OCI-LY1 (cell line): ENCODE measurements at regions not wholly inside any gene's neighbourhood (a gene's known extent, or its start where the extent isn't known, plus 50 kb on each side); places are given as distances from the start of the nearest gene placed in this dataset.

Source experiments
- H2AFZ ChIP-seq: fragments of 200-600 bp; sonication (generic), shearing (Covaris generic); 2 replicates; pipeline ENCODE4 v1.6.0; 2014; ENCODE audit warnings: antibody characterized with exemption, mild to moderate bottlenecking, low read length
- H3F3A ChIP-seq: fragments of 200-600 bp; sonication (generic), shearing (Covaris generic); 2 replicates; pipeline ENCODE4 v1.6.0; 2014; ENCODE audit warnings: mild to moderate bottlenecking, antibody characterized with exemption, low read length, moderate library complexity; ENCODE audit not compliant: insufficient read depth
- H3K27ac ChIP-seq: fragments of 200-600 bp; sonication (generic); 2 replicates; pipeline ENCODE4 v1.5.1; 2014; ENCODE audit warnings: low read length, mixed run types, mild to moderate bottlenecking, low read depth; ENCODE audit not compliant: poor library complexity, severe bottlenecking
- H3K27me3 ChIP-seq: fragments of 200-600 bp; sonication (generic); 2 replicates; pipeline ENCODE4 v1.6.0; 2014; ENCODE audit warnings: antibody characterized with exemption, mild to moderate bottlenecking, low read length, moderate library complexity; ENCODE audit not compliant: insufficient read depth
- H3K36me3 ChIP-seq: fragments of 200-600 bp; sonication (generic); 2 replicates; pipeline ENCODE4 v1.6.1; 2014; ENCODE audit warnings: mild to moderate bottlenecking, antibody characterized with exemption, low read length, moderate library complexity, mixed read lengths; ENCODE audit not compliant: insufficient read depth
- H3K4me1 ChIP-seq: fragments of 200-600 bp; sonication (generic); 2 replicates; pipeline ENCODE4 v1.5.1; 2014; ENCODE audit warnings: mild to moderate bottlenecking, low read length, moderate library complexity; ENCODE audit not compliant: insufficient read depth, severe bottlenecking
- H3K4me2 ChIP-seq: fragments of 200-600 bp; sonication (generic), shearing (Covaris generic); 2 replicates; pipeline ENCODE4 v1.6.1; 2014; ENCODE audit warnings: low read length
- H3K4me3 ChIP-seq: fragments of 200-600 bp; sonication (generic); 2 replicates; pipeline ENCODE4 v1.5.1; 2014; ENCODE audit warnings: low read length, low read depth, mild to moderate bottlenecking, mixed read lengths; ENCODE audit not compliant: poor library complexity, severe bottlenecking
- H3K79me2 ChIP-seq: fragments of 200-600 bp; shearing (Covaris generic); 2 replicates; pipeline ENCODE4 v1.6.1; 2016; ENCODE audit warnings: mixed run types, low read length, mixed read lengths; ENCODE audit not compliant: insufficient read depth
- H3K9ac ChIP-seq: fragments of 200-600 bp; sonication (generic), shearing (Covaris generic); 2 replicates; pipeline ENCODE4 v1.6.1; 2014; ENCODE audit warnings: mild to moderate bottlenecking, low read length, mixed read lengths
- H3K9me2 ChIP-seq: fragments of 200-600 bp; sonication (generic), shearing (Covaris generic); 2 replicates; pipeline ENCODE4 v1.6.1; 2014; ENCODE audit warnings: low read depth, mild to moderate bottlenecking, low read length, mixed read lengths
- H3K9me3 ChIP-seq: fragments of 200-600 bp; shearing (Covaris generic); 2 replicates; pipeline ENCODE4 v1.6.1; 2014; ENCODE audit warnings: low read length, mixed read lengths
- H4K20me1 ChIP-seq: fragments of 200-600 bp; sonication (generic), shearing (Covaris generic); 2 replicates; pipeline ENCODE4 v1.6.0; 2016; ENCODE audit warnings: mild to moderate bottlenecking, low read length; ENCODE audit not compliant: insufficient read depth
- CTCF ChIP-seq: fragments of 200-600 bp; sonication (generic), shearing (Covaris generic); IDR thresholded peaks from 2 replicates; pipeline ENCODE4 v1.5.1; 2017; ENCODE audit warnings: mild to moderate bottlenecking, antibody characterized with exemption, low read length, moderate library complexity, mixed read lengths
- EZH2 ChIP-seq: fragments of 200-600 bp; sonication (generic), shearing (Covaris generic); IDR thresholded peaks from 2 replicates; pipeline ENCODE4 v1.8.0; 2017; ENCODE audit warnings: borderline replicate concordance, mixed run types, mild to moderate bottlenecking, antibody characterized with exemption, low read length, moderate library complexity, mixed read lengths

GRCh38 chr6:100096936-100097335 lies 102.9 kb upstream of the MCHR2 start:
- no peaks in the 10 kb centered on the region for H3K9me3 ChIP-seq

GRCh38 chr6:100096341-100096740 lies 102.3 kb upstream of the MCHR2 start:
- no peaks in the 10 kb centered on the region for H3K9me3 ChIP-seq
- H3K79me2 ChIP-seq: no peaks in the 10 kb centered on the region
- no peaks in the 10 kb centered on the region for H3K9me2 ChIP-seq
- H3K27me3 ChIP-seq: no peaks in the 10 kb centered on the region
- no peak overlapping the region for H2AFZ ChIP-seq
- no peak overlapping the region for H3K4me2 ChIP-seq
- H3K36me3 ChIP-seq: no peaks in the 10 kb centered on the region
- H3K27ac ChIP-seq: no peak overlapping the region
- no peak overlapping the region for H3K4me3 ChIP-seq
- no peak overlapping the region for H3K9ac ChIP-seq
- H3F3A ChIP-seq: no peaks in the 10 kb centered on the region
- H4K20me1 ChIP-seq: no peaks in the 10 kb centered on the region
- no peak for TF ChIP-seq CTCF
- TF ChIP-seq EZH2: no peak
- no peaks in the 10 kb centered on the region for H3K4me1 ChIP-seq

More at GRCh38 chr6:100096936-100097335, 102.9 kb upstream of the MCHR2 start:
- Histone ChIP-seq H3K9me2 (no peaks in the 10 kb centered on the region), H3K4me2 (no peak overlapping the region), H3K27me3 (no peaks in the 10 kb centered on the region), H3K36me3 (no peaks in the 10 kb centered on the region), H3K4me1 (no peaks in the 10 kb centered on the region), H2AFZ (no peak overlapping the region), H4K20me1 (no peaks in the 10 kb centered on the region), H3K27ac (no peak overlapping the region), H3K9ac (no peak overlapping the region), H3F3A (no peaks in the 10 kb centered on the region), H3K4me3 (no peak overlapping the region), H3K79me2 (no peaks in the 10 kb centered on the region)
- no peak for TF ChIP-seq EZH2

- Histone ChIP-seq H3K27me3 (no peaks in the 10 kb centered on the region), H3K36me3 (no peaks in the 10 kb centered on the region), H3K4me3 (no peak overlapping the region), H3K9me2 (no peaks in the 10 kb centered on the region), H3K4me2 (no peak overlapping the region), H2AFZ (no peak overlapping the region), H3K27ac (no peak overlapping the region), H3K9ac (no peak overlapping the region), H3K4me1 (no peaks in the 10 kb centered on the region), H3K9me3 (no peaks in the 10 kb centered on the region), H4K20me1 (no peaks in the 10 kb centered on the region), H3F3A (no peaks in the 10 kb centered on the region), H3K79me2 (no peaks in the 10 kb centered on the region)
- TF ChIP-seq EZH2: no peak
- TF ChIP-seq CTCF: no peak
These were observed 99.4 kb upstream of the MCHR2 start for GRCh38 chr6:100093405-100093804.

GRCh38 chr6:100088009-100088408 lies 94.0 kb upstream of the MCHR2 start:
- Histone ChIP-seq H3K9me3 (no peaks in the 10 kb centered on the region), H3F3A (no peaks in the 10 kb centered on the region), H3K4me3 (no peak overlapping the region), H3K4me2 (no peak overlapping the region), H3K4me1 (no peaks in the 10 kb centered on the region), H3K9ac (no peak overlapping the region), H3K36me3 (no peaks in the 10 kb centered on the region), H3K79me2 (no peaks in the 10 kb centered on the region), H4K20me1 (no peaks in the 10 kb centered on the region), H3K9me2 (no peaks in the 10 kb centered on the region), H2AFZ (no peak overlapping the region), H3K27me3 (no peaks in the 10 kb centered on the region), H3K27ac (no peak overlapping the region)
- no peak for TF ChIP-seq CTCF
- TF ChIP-seq EZH2: no peak
